Astrocyte (in vitro differentiated cells and primary cell): ENCODE measurements at regions not wholly inside any gene's neighbourhood (a gene's known extent, or its start where the extent isn't known, plus 50 kb on each side); places are given as distances from the start of the nearest gene placed in this dataset.

Experiments
- DNase-seq: peaks from one replicate; pipeline ENCODE4 v3.0.0-alpha.2; 2010; ENCODE audit warnings: low read depth
- FAIRE-seq: peaks from 2 replicates; lab custom pipeline; 2011; peaks lifted over from hg19 to GRCh38; lab: Jason Lieb, UNC
- H2AFZ ChIP-seq: 2 replicates; pipeline ENCODE4 v1.6.0; 2012; ENCODE audit warnings: low read depth, low read length, inconsistent platforms
- H3K27ac ChIP-seq: 2 replicates; pipeline ENCODE4 v1.5.1; 2011; ENCODE audit warnings: low read depth, low read length, inconsistent platforms
- H3K27me3 ChIP-seq: 2 replicates; pipeline ENCODE4 v1.6.0; 2011; ENCODE audit warnings: low read length, inconsistent platforms; ENCODE audit not compliant: insufficient read depth
- H3K36me3 ChIP-seq: 2 replicates; pipeline ENCODE4 v1.5.1; 2011; ENCODE audit warnings: low read length, inconsistent platforms; ENCODE audit not compliant: insufficient read depth
- H3K4me1 ChIP-seq: 2 replicates; pipeline ENCODE4 v1.5.1; 2011; ENCODE audit warnings: low read length, inconsistent platforms; ENCODE audit not compliant: insufficient read depth
- H3K4me2 ChIP-seq: 2 replicates; pipeline ENCODE4 v1.6.0; 2012; ENCODE audit warnings: low read length, inconsistent platforms
- H3K4me3 ChIP-seq: 2 replicates; pipeline ENCODE4 v1.5.1; 2011; ENCODE audit warnings: low read depth, mild to moderate bottlenecking, low read length, inconsistent platforms; ENCODE audit not compliant: insufficient read depth
- H3K79me2 ChIP-seq: 2 replicates; pipeline ENCODE4 v1.6.0; 2012; ENCODE audit warnings: mild to moderate bottlenecking, low read length, inconsistent platforms; ENCODE audit not compliant: insufficient read depth
- H3K9ac ChIP-seq: 2 replicates; pipeline ENCODE4 v1.6.0; 2012; ENCODE audit warnings: mild to moderate bottlenecking, low read length, inconsistent platforms
- H3K9me3 ChIP-seq: 2 replicates; pipeline ENCODE4 v1.5.1; 2012; ENCODE audit warnings: low read depth, mild to moderate bottlenecking, low read length, inconsistent platforms; ENCODE audit not compliant: insufficient read depth
- H4K20me1 ChIP-seq: 2 replicates; pipeline ENCODE4 v1.6.0; 2012; ENCODE audit warnings: low read length, inconsistent platforms; ENCODE audit not compliant: insufficient read depth
- H3K27ac Mint-ChIP-seq: one replicate; pipeline ENCODE4 v1.8.0; 2021; ENCODE audit warnings: mild to moderate bottlenecking, mixed read lengths; ENCODE audit not compliant: unreplicated experiment
- H3K27me3 Mint-ChIP-seq: one replicate; pipeline ENCODE4 v1.8.0; 2021; ENCODE audit warnings: low read depth, mixed read lengths; ENCODE audit not compliant: unreplicated experiment
- H3K36me3 Mint-ChIP-seq: one replicate; pipeline ENCODE4 v1.8.0; 2021; ENCODE audit warnings: low read depth, mixed read lengths; ENCODE audit not compliant: unreplicated experiment
- H3K4me1 Mint-ChIP-seq: one replicate; pipeline ENCODE4 v1.8.0; 2021; ENCODE audit warnings: low read depth, mixed read lengths; ENCODE audit not compliant: unreplicated experiment
- H3K4me3 Mint-ChIP-seq: one replicate; pipeline ENCODE4 v1.8.0; 2021; ENCODE audit warnings: mild to moderate bottlenecking, moderate library complexity, mixed read lengths; ENCODE audit not compliant: unreplicated experiment
- H3K9me3 Mint-ChIP-seq: one replicate; pipeline ENCODE4 v1.8.0; 2021; ENCODE audit warnings: mild to moderate bottlenecking, mixed read lengths; ENCODE audit not compliant: unreplicated experiment
- CTCF ChIP-seq: IDR thresholded peaks from 2 replicates; pipeline ENCODE4 v1.5.1; 2011; ENCODE audit warnings: low read depth, mild to moderate bottlenecking, inconsistent platforms, low read length, moderate library complexity; ENCODE audit not compliant: insufficient read depth
- EZH2 ChIP-seq: IDR thresholded peaks from 2 replicates; pipeline ENCODE4 v1.6.1; 2012; ENCODE audit warnings: mild to moderate bottlenecking, low read length, inconsistent platforms; ENCODE audit not compliant: insufficient read depth

GRCh38 chr3:164397462-164397861 is 680.8 kb downstream of the SI start:
- no peaks in the 10 kb centered on the region for H3K4me1 Mint-ChIP-seq
- Histone ChIP-seq H3K4me3 (no peak overlapping the region), H3K4me1 (no peaks in the 10 kb centered on the region), H2AFZ (no peak overlapping the region), H3K9me3 (no peaks in the 10 kb centered on the region), H3K79me2 (no peaks in the 10 kb centered on the region), H3K4me2 (no peak overlapping the region), H3K9ac (no peak overlapping the region), H3K27ac (no peak overlapping the region), H3K27me3 (no peaks in the 10 kb centered on the region), H3K36me3 (no peaks in the 10 kb centered on the region), H4K20me1 (no peaks in the 10 kb centered on the region)
- peaks cover 3% of the 10 kb centered on the region for H3K9me3 Mint-ChIP-seq
- H3K27me3 Mint-ChIP-seq: no peaks in the 10 kb centered on the region
- FAIRE-seq: no peak
- TF ChIP-seq EZH2: no peak
- no peak for TF ChIP-seq CTCF
- no peak overlapping the region for H3K4me3 Mint-ChIP-seq
- no peak for DNase-seq
- H3K27ac Mint-ChIP-seq: no peak overlapping the region
- H3K36me3 Mint-ChIP-seq: no peaks in the 10 kb centered on the region

GRCh38 chr3:164393171-164393570 is 685.1 kb downstream of the SI start:
- no peak overlapping the region for H3K4me2 ChIP-seq
- H3K79me2 ChIP-seq: no peaks in the 10 kb centered on the region
- no peak overlapping the region for H3K4me3 Mint-ChIP-seq
- no peaks in the 10 kb centered on the region for H4K20me1 ChIP-seq
- no peak overlapping the region for H3K27ac Mint-ChIP-seq
- H3K27me3 ChIP-seq: no peaks in the 10 kb centered on the region
- no peaks in the 10 kb centered on the region for H3K36me3 ChIP-seq
- H3K4me3 ChIP-seq: no peak overlapping the region
- H2AFZ ChIP-seq: no peak overlapping the region
- FAIRE-seq: no peak
- TF ChIP-seq EZH2 (no peak), CTCF (no peak)
- H3K27me3 Mint-ChIP-seq: no peaks in the 10 kb centered on the region
- H3K9me3 ChIP-seq: no peaks in the 10 kb centered on the region
- no peak overlapping the region for H3K27ac ChIP-seq
- H3K4me1 ChIP-seq: no peaks in the 10 kb centered on the region
- no peak for DNase-seq
- no peaks in the 10 kb centered on the region for H3K36me3 Mint-ChIP-seq
- no peaks in the 10 kb centered on the region for H3K9me3 Mint-ChIP-seq
- no peaks in the 10 kb centered on the region for H3K4me1 Mint-ChIP-seq
- no peak overlapping the region for H3K9ac ChIP-seq

- H3K4me3 ChIP-seq: no peak overlapping the region
- Mint-ChIP-seq H3K9me3 (no peaks in the 10 kb centered on the region), H3K4me1 (no peaks in the 10 kb centered on the region), H3K27me3 (no peaks in the 10 kb centered on the region), H3K36me3 (no peaks in the 10 kb centered on the region), H3K27ac (no peak overlapping the region), H3K4me3 (no peak overlapping the region)
- no peak overlapping the region for H3K4me2 ChIP-seq
- H3K27ac ChIP-seq: no peak overlapping the region
- H3K79me2 ChIP-seq: no peaks in the 10 kb centered on the region
- no peak overlapping the region for H2AFZ ChIP-seq
- no peaks in the 10 kb centered on the region for H3K9me3 ChIP-seq
- no peak for DNase-seq
- TF ChIP-seq CTCF (no peak), EZH2 (no peak)
- no peaks in the 10 kb centered on the region for H3K36me3 ChIP-seq
- H4K20me1 ChIP-seq: no peaks in the 10 kb centered on the region
- no peak overlapping the region for H3K9ac ChIP-seq
- no peaks in the 10 kb centered on the region for H3K27me3 ChIP-seq
- H3K4me1 ChIP-seq: no peaks in the 10 kb centered on the region
- no peak for FAIRE-seq
These were observed 688.2 kb downstream of the SI start for GRCh38 chr3:164390046-164390445.
